GM18858 (cell line): ENCODE measurements at regions not wholly inside any gene's neighbourhood (a gene's known extent, or its start where the extent isn't known, plus 50 kb on each side); places are given as distances from the start of the nearest gene placed in this dataset.

Source experiments
- ATAC-seq: cut with Tn5 transposase; IDR thresholded peaks from one replicate; pipeline ENCODE4 v1.9.1; 2021; ENCODE audit not compliant: unreplicated experiment

GRCh38 chr15:66832664-66833063, 130.6 kb downstream of the SMAD6 start:
- ATAC-seq: no peak

GRCh38 chr15:66833371-66833770, 131.3 kb downstream of the SMAD6 start:
- no peak for ATAC-seq

GRCh38 chr15:66833803-66834202, 131.8 kb downstream of the SMAD6 start:
- ATAC-seq: no peak

GRCh38 chr15:66834881-66835878, 133.1 kb downstream of the SMAD6 start:
- ATAC-seq: no peak

GRCh38 chr15:66836231-66837030, 134.4 kb downstream of the SMAD6 start:
- ATAC-seq: no peak

GRCh38 chr15:66838202-66838601, 136.2 kb downstream of the SMAD6 start:
- no peak for ATAC-seq

- no peak for ATAC-seq
Observed at GRCh38 chr15:66838671-66839239, 136.7 kb downstream of the SMAD6 start.

GRCh38 chr15:66839506-66840112, 137.6 kb downstream of the SMAD6 start:
- no peak for ATAC-seq

- ATAC-seq: no peak
Observed at GRCh38 chr15:66840615-66841390, 138.8 kb downstream of the SMAD6 start.

- no peak for ATAC-seq
Observed at GRCh38 chr15:66841953-66842681, 140.1 kb downstream of the SMAD6 start.

GRCh38 chr15:66842710-66843441, 140.8 kb downstream of the SMAD6 start:
- ATAC-seq: no peak

GRCh38 chr15:66843581-66843980, 141.5 kb downstream of the SMAD6 start:
- no peak for ATAC-seq

GRCh38 chr15:66844041-66844746, 142.2 kb downstream of the SMAD6 start:
- no peak for ATAC-seq

- ATAC-seq: no peak
Observed at GRCh38 chr15:66844747-66845145, 142.7 kb downstream of the SMAD6 start.

- no peak for ATAC-seq
Observed at GRCh38 chr15:66845266-66845785, 143.3 kb downstream of the SMAD6 start.

GRCh38 chr15:66846031-66846430, 144.0 kb downstream of the SMAD6 start:
- ATAC-seq: no peak

GRCh38 chr15:66846811-66847210, 144.8 kb downstream of the SMAD6 start:
- ATAC-seq: no peak

- ATAC-seq: no peak
Observed at GRCh38 chr15:66847565-66847991, 145.5 kb downstream of the SMAD6 start.
